ENCODE measurements at regions not wholly inside any gene's neighbourhood (a gene's known extent, or its start where the extent isn't known, plus 50 kb on each side); places are given as distances from the start of the nearest gene placed in this dataset.
A peak's percentile ranks its signal among the peaks of the same experiment; 100 is the strongest.

DNA sequence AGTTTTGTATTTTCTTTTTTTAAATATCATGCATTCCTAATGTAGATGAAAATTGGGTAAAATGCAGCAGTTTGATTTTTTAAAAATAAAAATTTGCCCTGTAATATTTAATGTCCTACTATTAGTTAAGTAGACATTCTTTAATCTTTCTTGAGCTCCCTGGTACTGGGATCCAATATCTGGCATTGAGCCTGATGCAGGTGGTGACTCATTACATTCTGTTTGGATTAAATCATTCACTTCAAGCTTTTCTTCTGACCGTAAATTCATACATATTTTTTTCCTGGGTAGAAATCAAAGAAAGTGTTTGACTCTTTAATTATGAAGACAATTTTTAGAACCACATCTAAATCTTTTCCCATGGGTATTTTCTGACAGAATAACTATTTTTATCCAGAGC is 768.8 kb upstream of the SLC35B3 start:
- Histone ChIP-seq H3K9me3 (ENCODE audit: low read depth, low read length, poor library complexity, severe bottlenecking) (peaks cover 17% of the 10 kb centered on the region), H3K27me3 (replicated peaks; ENCODE audit: insufficient read depth, low read depth, low read length, poor library complexity) (no peaks in the 10 kb centered on the region), H3K4me1 (ENCODE audit: insufficient read depth, low read length, poor library complexity, severe bottlenecking) (peaks cover 29% of the 10 kb centered on the region), H3K36me3 (ENCODE audit: insufficient read depth, low read length, poor library complexity, severe bottlenecking) (peaks cover 8% of the 10 kb centered on the region), H3K27ac (ENCODE audit: low read depth, low read length, poor library complexity, severe bottlenecking) (peak overlapping the region; percentile 68), H3K4me3 (ENCODE audit: low read depth, low read length, poor library complexity, severe bottlenecking) (no peak overlapping the region)
- CTCF ChIA-PET = no interaction called here
- no TSS peak for BruUV-seq (replicated peaks)
- intact Hi-C loops (cut with micrococcal nuclease; ENCODE audit: unreplicated experiment) = no loop called here
- TF ChIP-seq, protein P1, sequence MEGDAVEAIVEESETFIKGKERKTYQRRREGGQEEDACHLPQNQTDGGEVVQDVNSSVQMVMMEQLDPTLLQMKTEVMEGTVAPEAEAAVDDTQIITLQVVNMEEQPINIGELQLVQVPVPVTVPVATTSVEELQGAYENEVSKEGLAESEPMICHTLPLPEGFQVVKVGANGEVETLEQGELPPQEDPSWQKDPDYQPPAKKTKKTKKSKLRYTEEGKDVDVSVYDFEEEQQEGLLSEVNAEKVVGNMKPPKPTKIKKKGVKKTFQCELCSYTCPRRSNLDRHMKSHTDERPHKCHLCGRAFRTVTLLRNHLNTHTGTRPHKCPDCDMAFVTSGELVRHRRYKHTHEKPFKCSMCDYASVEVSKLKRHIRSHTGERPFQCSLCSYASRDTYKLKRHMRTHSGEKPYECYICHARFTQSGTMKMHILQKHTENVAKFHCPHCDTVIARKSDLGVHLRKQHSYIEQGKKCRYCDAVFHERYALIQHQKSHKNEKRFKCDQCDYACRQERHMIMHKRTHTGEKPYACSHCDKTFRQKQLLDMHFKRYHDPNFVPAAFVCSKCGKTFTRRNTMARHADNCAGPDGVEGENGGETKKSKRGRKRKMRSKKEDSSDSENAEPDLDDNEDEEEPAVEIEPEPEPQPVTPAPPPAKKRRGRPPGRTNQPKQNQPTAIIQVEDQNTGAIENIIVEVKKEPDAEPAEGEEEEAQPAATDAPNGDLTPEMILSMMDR (conservative IDR thresholded peaks at IDR 0.05; ENCODE audit: low read depth, low read length) = no peak
- TF ChIP-seq EZH2 (IDR thresholded peaks at IDR 0.05; ENCODE audit: borderline replicate concordance, low read depth, low read length, poor library complexity, severe bottlenecking) = no peak
- POLR2A ChIA-PET (ENCODE audit: low non-redundant PET) = no interaction called here
- DNase-seq (ENCODE audit: low spot score) = peak; percentile 71

DNA sequence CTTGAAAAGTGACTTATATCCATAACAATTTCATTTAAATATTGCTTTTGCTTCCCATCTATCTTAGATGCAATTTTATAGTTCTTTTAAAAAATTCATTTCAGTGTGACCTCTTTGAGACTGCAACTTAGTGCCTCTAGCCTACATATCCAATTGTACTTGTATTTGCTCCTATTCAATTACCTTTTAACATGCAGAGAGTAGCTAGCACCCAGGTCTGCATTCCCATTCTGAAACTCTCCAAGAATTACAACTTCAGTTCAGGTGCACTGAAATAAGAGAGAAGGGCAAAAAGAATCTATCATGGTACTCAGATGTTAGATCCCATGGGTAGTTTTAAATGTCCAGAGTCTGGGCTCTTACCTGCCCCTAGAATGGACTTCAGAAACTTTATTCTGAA is 765.4 kb upstream of the SLC35B3 start:
- no peak for DNase-seq (ENCODE audit: low spot score)
- intact Hi-C loops (cut with micrococcal nuclease; ENCODE audit: unreplicated experiment) = no loop called here
- Histone ChIP-seq H3K9me3 (ENCODE audit: low read depth, low read length, poor library complexity, severe bottlenecking) (peaks cover 17% of the 10 kb centered on the region), H3K4me1 (ENCODE audit: insufficient read depth, low read length, poor library complexity, severe bottlenecking) (peaks cover 10% of the 10 kb centered on the region), H3K36me3 (ENCODE audit: insufficient read depth, low read length, poor library complexity, severe bottlenecking) (peaks cover 8% of the 10 kb centered on the region), H3K27me3 (replicated peaks; ENCODE audit: insufficient read depth, low read depth, low read length, poor library complexity) (no peaks in the 10 kb centered on the region), H3K27ac (ENCODE audit: low read depth, low read length, poor library complexity, severe bottlenecking) (no peak overlapping the region), H3K4me3 (ENCODE audit: low read depth, low read length, poor library complexity, severe bottlenecking) (no peak overlapping the region)
- POLR2A ChIA-PET (ENCODE audit: low non-redundant PET) = no interaction called here
- CTCF ChIA-PET = no interaction called here
- TF ChIP-seq, protein P1 (conservative IDR thresholded peaks at IDR 0.05; ENCODE audit: low read depth, low read length) = no peak
- no peak for TF ChIP-seq EZH2 (IDR thresholded peaks at IDR 0.05; ENCODE audit: borderline replicate concordance, low read depth, low read length, poor library complexity, severe bottlenecking)
- no TSS peak for BruUV-seq (replicated peaks)

DNA sequence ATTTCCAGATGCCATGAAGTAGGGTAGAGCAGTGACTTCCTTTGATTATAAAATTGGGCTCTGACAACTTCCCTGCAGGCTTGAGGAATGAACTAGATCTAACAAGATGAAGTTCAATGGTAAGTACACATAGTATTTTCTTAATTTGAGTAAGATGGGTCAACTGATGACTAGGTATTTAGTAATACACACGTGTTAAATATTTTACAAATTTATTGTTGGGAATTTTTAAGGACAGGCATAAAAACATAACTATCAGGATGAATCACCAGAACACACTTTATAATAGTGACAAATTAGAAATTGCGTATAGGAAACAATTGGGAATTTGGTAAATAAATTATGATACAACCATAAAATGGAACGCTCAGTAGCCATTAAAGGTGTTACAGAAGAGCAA is 762.4 kb upstream of the SLC35B3 start:
- intact Hi-C loops (cut with micrococcal nuclease; ENCODE audit: unreplicated experiment) = no loop called here
- Histone ChIP-seq H3K9me3 (ENCODE audit: low read depth, low read length, poor library complexity, severe bottlenecking) (no peaks in the 10 kb centered on the region), H3K4me3 (ENCODE audit: low read depth, low read length, poor library complexity, severe bottlenecking) (no peak overlapping the region), H3K4me1 (ENCODE audit: insufficient read depth, low read length, poor library complexity, severe bottlenecking) (no peaks in the 10 kb centered on the region), H3K27me3 (replicated peaks; ENCODE audit: insufficient read depth, low read depth, low read length, poor library complexity) (no peaks in the 10 kb centered on the region), H3K36me3 (ENCODE audit: insufficient read depth, low read length, poor library complexity, severe bottlenecking) (no peaks in the 10 kb centered on the region), H3K27ac (ENCODE audit: low read depth, low read length, poor library complexity, severe bottlenecking) (no peak overlapping the region)
- DNase-seq (ENCODE audit: low spot score) = no peak
- POLR2A ChIA-PET (ENCODE audit: low non-redundant PET) = no interaction called here
- BruUV-seq (replicated peaks) = no TSS peak
- CTCF ChIA-PET = no interaction called here
- TF ChIP-seq, protein P1 (conservative IDR thresholded peaks at IDR 0.05; ENCODE audit: low read depth, low read length) = no peak
- TF ChIP-seq EZH2 (IDR thresholded peaks at IDR 0.05; ENCODE audit: borderline replicate concordance, low read depth, low read length, poor library complexity, severe bottlenecking) = no peak

All from A673 (cell line).